ENCODE measurements at regions not wholly inside any gene's neighbourhood (a gene's known extent, or its start where the extent isn't known, plus 50 kb on each side); places are given as distances from the start of the nearest gene placed in this dataset.

DNA sequence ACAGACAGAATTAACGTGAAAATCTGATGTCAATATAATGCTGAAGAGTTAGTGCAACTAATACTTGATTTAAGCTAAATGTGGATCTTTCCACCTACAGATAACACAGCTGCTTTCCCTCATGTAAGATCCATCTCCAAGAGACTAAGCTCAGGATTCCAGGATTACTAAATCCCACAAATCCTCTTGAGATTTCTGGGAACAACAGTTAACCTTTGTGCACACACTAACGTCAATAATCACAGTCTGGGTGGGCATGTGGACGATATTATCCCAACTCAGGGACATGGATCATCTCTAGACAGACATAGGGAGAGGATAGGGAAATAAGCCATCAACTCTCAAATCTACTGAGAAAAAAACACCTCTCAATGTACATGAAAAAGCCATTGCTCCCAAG lies 432.6 kb downstream of the SATB2 start:
- H3K27ac ChIP-seq, result no peak overlapping the region

DNA sequence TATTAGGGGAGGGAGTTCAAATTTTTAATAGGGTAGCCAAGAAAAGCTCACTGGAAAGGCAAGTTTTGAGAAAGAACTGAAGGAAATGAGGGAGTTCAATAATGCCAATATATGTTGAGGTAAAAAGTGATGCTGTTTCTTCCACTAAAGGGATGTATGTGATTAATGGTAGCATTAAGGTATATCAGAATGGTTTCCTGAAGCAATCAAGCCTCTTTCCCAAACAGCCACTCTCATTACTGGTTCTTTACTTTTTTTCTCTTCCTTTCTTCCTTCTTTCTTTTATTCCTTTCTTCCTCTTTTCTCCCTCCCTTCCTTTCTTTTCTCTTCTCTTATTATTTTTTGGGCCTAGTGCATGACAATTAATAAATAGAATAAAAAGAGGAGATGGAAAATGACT lies 433.5 kb downstream of the SATB2 start:
- no peak overlapping the region for H3K27ac ChIP-seq
- TF ChIP-seq, protein P1, sequence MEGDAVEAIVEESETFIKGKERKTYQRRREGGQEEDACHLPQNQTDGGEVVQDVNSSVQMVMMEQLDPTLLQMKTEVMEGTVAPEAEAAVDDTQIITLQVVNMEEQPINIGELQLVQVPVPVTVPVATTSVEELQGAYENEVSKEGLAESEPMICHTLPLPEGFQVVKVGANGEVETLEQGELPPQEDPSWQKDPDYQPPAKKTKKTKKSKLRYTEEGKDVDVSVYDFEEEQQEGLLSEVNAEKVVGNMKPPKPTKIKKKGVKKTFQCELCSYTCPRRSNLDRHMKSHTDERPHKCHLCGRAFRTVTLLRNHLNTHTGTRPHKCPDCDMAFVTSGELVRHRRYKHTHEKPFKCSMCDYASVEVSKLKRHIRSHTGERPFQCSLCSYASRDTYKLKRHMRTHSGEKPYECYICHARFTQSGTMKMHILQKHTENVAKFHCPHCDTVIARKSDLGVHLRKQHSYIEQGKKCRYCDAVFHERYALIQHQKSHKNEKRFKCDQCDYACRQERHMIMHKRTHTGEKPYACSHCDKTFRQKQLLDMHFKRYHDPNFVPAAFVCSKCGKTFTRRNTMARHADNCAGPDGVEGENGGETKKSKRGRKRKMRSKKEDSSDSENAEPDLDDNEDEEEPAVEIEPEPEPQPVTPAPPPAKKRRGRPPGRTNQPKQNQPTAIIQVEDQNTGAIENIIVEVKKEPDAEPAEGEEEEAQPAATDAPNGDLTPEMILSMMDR (IDR thresholded peaks at IDR 0.05), result no peak
- TF ChIP-seq ZFX (IDR thresholded peaks at IDR 0.05; ENCODE audit: borderline replicate concordance), result no peak

More for the DNA sequence above, 432.6 kb downstream of the SATB2 start:
- TF ChIP-seq ZFX (IDR thresholded peaks at IDR 0.05; ENCODE audit: borderline replicate concordance), result no peak
- TF ChIP-seq, protein P1 (IDR thresholded peaks at IDR 0.05), result no peak

DNA sequence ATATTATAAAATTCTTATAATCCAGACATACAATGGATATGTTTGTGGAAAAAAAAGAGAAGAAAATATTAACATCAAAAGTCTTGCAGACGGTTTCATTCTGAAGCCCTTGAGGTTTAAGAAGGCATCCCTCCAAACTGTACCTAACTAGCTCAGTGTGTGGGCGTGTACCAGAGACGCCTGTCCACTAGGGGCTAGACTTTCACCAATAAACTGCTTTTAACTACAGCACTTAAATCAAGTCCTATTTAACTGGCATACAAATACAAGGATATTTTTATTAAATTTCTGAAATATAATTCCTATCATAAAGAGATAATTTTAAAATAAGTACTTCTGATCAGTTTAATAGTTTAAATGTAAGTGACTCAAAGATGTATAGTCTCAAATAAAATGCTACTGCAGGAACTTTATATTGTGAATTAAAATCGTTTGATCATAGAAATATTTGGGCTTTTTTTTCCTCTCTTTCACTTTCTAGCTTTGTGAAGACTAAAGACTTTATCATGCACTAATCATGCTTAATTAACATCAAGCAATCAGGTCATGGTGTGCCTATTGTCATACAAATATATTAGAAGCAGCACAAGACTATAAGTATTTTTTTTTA lies 437.7 kb downstream of the SATB2 start:
- TF ChIP-seq, protein P1 (IDR thresholded peaks at IDR 0.05), result peak; percentile 67
- no peak for TF ChIP-seq ZFX (IDR thresholded peaks at IDR 0.05; ENCODE audit: borderline replicate concordance)
- no peak overlapping the region for H3K27ac ChIP-seq

DNA sequence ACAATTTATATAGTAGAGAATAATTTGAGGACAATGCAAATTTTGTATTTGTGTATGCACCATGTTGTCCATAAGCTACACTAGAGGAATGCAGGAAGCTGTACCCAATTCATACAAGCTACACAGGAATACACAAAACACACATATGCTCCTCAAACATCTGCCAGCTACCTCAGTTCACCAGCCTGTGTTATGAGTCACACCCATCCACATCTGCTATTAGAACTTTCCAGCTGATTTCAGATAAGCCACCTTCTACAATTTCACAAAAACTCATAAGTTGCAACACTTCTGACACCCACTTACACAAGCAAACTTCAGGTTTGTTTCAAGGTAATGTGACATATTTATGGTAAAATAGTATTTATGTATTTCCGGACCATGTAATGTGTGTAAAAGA lies 438.9 kb downstream of the SATB2 start:
- no peak overlapping the region for H3K27ac ChIP-seq
- TF ChIP-seq ZFX (IDR thresholded peaks at IDR 0.05; ENCODE audit: borderline replicate concordance), result no peak
- TF ChIP-seq, protein P1 (IDR thresholded peaks at IDR 0.05), result no peak

DNA sequence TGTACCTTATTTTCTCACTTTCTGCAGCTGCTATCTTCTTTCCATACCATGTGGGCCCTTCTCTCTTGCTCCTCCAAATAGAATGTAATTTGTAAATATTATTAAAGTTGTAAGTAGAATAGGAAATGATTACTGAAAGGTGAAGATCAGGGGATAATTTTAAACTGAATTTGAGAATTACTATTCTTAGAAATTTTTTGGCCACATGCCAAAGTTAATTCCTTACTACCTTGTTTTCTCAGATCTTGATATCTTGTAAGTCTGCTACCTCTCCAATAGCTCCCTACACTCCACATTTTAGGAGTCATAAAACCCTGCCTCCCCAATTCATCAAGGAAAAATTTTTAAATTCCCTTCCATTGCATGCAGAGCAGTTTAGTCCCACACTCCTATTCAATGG lies 442.7 kb downstream of the SATB2 start:
- no peak overlapping the region for H3K27ac ChIP-seq
- TF ChIP-seq, protein P1 (IDR thresholded peaks at IDR 0.05), result no peak
- no peak for TF ChIP-seq ZFX (IDR thresholded peaks at IDR 0.05; ENCODE audit: borderline replicate concordance)

DNA sequence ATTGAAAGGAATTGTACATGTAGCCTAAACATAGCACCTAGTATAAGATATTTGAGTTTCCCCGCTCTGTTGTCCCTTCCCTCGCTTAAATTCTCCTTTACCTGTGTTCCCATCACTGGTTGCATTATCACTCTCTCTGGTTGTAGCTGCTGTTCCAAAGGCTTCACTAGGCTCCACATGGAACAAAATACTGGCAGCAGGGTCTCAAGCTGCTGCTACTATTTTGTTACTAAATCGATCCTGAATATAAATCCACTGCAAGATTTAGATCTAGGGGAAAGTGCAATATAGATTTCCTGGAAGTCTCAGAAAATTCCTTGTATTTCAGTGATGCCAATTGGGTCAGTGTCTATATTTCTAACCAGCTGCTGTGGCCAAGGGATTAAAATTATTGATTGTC lies 443.5 kb downstream of the SATB2 start:
- no peak for TF ChIP-seq ZFX (IDR thresholded peaks at IDR 0.05; ENCODE audit: borderline replicate concordance)
- TF ChIP-seq, protein P1 (IDR thresholded peaks at IDR 0.05), result no peak
- no peak overlapping the region for H3K27ac ChIP-seq

DNA sequence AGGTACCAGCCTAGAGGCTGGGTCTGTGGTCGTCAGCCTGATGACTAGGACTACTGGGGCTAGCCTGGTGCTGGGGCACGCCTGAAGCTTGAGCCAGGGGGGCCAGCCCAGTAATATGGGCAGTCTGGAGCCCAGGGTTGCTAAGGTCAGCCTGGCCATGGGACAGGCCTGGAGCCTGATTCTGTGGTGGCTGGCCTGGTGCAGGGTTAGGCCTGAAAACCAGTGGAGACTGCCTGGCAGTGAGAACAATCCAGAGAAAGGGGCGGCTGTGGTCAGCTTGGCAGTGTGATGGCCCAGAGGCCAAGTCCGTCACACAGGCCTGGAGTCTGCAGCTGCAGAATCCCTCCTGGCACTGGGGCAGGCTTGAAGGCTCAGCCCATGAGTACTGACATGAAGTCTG lies 445.8 kb downstream of the SATB2 start:
- no peak for TF ChIP-seq ZFX (IDR thresholded peaks at IDR 0.05; ENCODE audit: borderline replicate concordance)
- TF ChIP-seq, protein P1 (IDR thresholded peaks at IDR 0.05), result no peak

More for the DNA sequence above, 445.8 kb downstream of the SATB2 start:
- H3K27ac ChIP-seq, result no peak overlapping the region

Measured in 22Rv1 (cell line).